GM21390 (cell line): ENCODE measurements at regions not wholly inside any gene's neighbourhood (a gene's known extent, or its start where the extent isn't known, plus 50 kb on each side); places are given as distances from the start of the nearest gene placed in this dataset.
"Not testable (repeated sequence)": the region's sequence is repeated elsewhere in the genome, so short reads cannot be mapped to it uniquely, and the experiment has no call there.

Experiments
- ATAC-seq: cut with Tn5 transposase; IDR thresholded peaks from one replicate; pipeline ENCODE4 v1.9.1; 2021; ENCODE audit not compliant: unreplicated experiment

GRCh38 chr5:2536632-2537377, 214.7 kb downstream of the IRX2 start:
- no peak for ATAC-seq

- no peak for ATAC-seq
Measured at GRCh38 chr5:2534970-2535369, 216.5 kb downstream of the IRX2 start.

GRCh38 chr5:2534251-2534650, 217.2 kb downstream of the IRX2 start:
- no peak for ATAC-seq

- ATAC-seq = not testable (repeated sequence)
Measured at GRCh38 chr5:2533848-2534247, 217.6 kb downstream of the IRX2 start.

GRCh38 chr5:2532809-2533208, 218.7 kb downstream of the IRX2 start:
- ATAC-seq = no peak

GRCh38 chr5:2531318-2531717, 220.2 kb downstream of the IRX2 start:
- no peak for ATAC-seq

- no peak for ATAC-seq
Measured at GRCh38 chr5:2530609-2531008, 220.9 kb downstream of the IRX2 start.

- no peak for ATAC-seq
Measured at GRCh38 chr5:2529371-2530092, 221.9 kb downstream of the IRX2 start.

GRCh38 chr5:2525351-2525750, 226.1 kb downstream of the IRX2 start:
- ATAC-seq = no peak

GRCh38 chr5:2524620-2525019, 226.9 kb downstream of the IRX2 start:
- no peak for ATAC-seq

GRCh38 chr5:2523180-2523579, 228.3 kb downstream of the IRX2 start:
- no peak for ATAC-seq

- no peak for ATAC-seq
Measured at GRCh38 chr5:2522372-2522771, 229.1 kb downstream of the IRX2 start.

- no peak for ATAC-seq
Measured at GRCh38 chr5:2519153-2519552, 232.3 kb downstream of the IRX2 start.

- ATAC-seq = no peak
Measured at GRCh38 chr5:2517451-2517850, 234.0 kb downstream of the IRX2 start.

GRCh38 chr5:2515180-2515764, 236.2 kb downstream of the IRX2 start:
- no peak for ATAC-seq

GRCh38 chr5:2514484-2514883, 237.0 kb downstream of the IRX2 start:
- no peak for ATAC-seq

GRCh38 chr5:2511706-2512105, 239.8 kb downstream of the IRX2 start:
- ATAC-seq = no peak

GRCh38 chr5:2511126-2511525, 240.4 kb downstream of the IRX2 start:
- no peak for ATAC-seq

GRCh38 chr5:2509527-2509926, 241.9 kb downstream of the IRX2 start:
- no peak for ATAC-seq

GRCh38 chr5:2508514-2508913, 243.0 kb downstream of the IRX2 start:
- ATAC-seq = no peak

- ATAC-seq = no peak
Measured at GRCh38 chr5:2507611-2508010, 243.9 kb downstream of the IRX2 start.

- no peak for ATAC-seq
Measured at GRCh38 chr5:2506603-2507002, 244.9 kb downstream of the IRX2 start.
